Stomach (tissue), 8 donors: ENCODE measurements at regions not wholly inside any gene's neighbourhood (a gene's known extent, or its start where the extent isn't known, plus 50 kb on each side); places are given as distances from the start of the nearest gene placed in this dataset.

Source experiments
- DNase-seq, 2 donors: peaks; one replicate each; pipeline versions ENCODE4 v3.0.0 to v3.0.0-alpha.2; 2013 to 2019
- H3K27ac ChIP-seq, 5 donors: fragments of 200-600 bp in 4 of 5; sonication (generic) in 4 of 5; one replicate each; pipeline ENCODE4 v1.5.1; 2013 to 2019; ENCODE audit warnings: mild to moderate bottlenecking in 1 of 5, moderate library complexity in 1 of 5
- H3K27me3 ChIP-seq, 3 donors: fragments of 200-600 bp; sonication (generic); one replicate each; pipeline ENCODE4 v1.5.1; 2017 to 2019; ENCODE audit warnings: mixed run types in 1 of 3
- H3K36me3 ChIP-seq, 4 donors: fragments of 200-600 bp; sonication (generic); 1 replicate in 3 of 4; 2 replicates in 1 of 4; pipeline ENCODE4 v1.5.1; 2016 to 2019
- H3K4me1 ChIP-seq, 4 donors: fragments of 200-600 bp; sonication (generic); one replicate each; pipeline ENCODE4 v1.5.1; 2016 to 2019
- H3K4me3 ChIP-seq, 4 donors: fragments of 200-600 bp; sonication (generic) in 3 of 4; one replicate each; pipeline ENCODE4 v1.5.1; 2016 to 2019; ENCODE audit warnings: mild to moderate bottlenecking in 1 of 4
- H3K9me3 ChIP-seq, 4 donors: fragments of 200-600 bp; sonication (generic); one replicate each; pipeline ENCODE4 v1.5.1; 2016 to 2019
- EP300 ChIP-seq: sonication (generic); formaldehyde crosslinking; IDR thresholded peaks from one replicate; pipeline ENCODE4 v1.6.1; 2017; ENCODE audit warnings: antibody characterized with exemption
- POLR2A ChIP-seq, 4 donors: fragments of 450-650 bp; IDR thresholded peaks; one replicate each; pipeline ENCODE4 v1.6.1; 2016; ENCODE audit warnings: antibody characterized with exemption in 4 of 4, control low read depth in 2 of 4, mild to moderate bottlenecking in 1 of 4, moderate library complexity in 1 of 4
- POLR2AphosphoS5 ChIP-seq, 3 donors: sonication (generic); formaldehyde crosslinking; IDR thresholded peaks; one replicate each; pipeline ENCODE4 v1.6.1; 2016; ENCODE audit warnings: antibody characterized with exemption in 3 of 3
- WGBS, 5 donors: extraction: QIAGEN DNeasy Blood & Tissue Kit in 3 of 5; methylation state at CpG; one replicate each; pipeline versions ENCODE4 v1.1.5 to v1.1.7; 2013 to 2018; 5-methylcytosine and 5-hydroxymethylcytosine counted together
- intact Hi-C: fragments of 100-400 bp; cut with DNase I; formaldehyde crosslinking; loops from one replicate; pipeline ENCODE4 v1.15.1; 2023; ENCODE audit warnings: low total_unique reads
- TF ChIP-seq, protein P1 (sequence below), 7 experiments: fragments of 450-650 bp in 4 of 7; fragments of 200-600 bp in 3 of 7; sonication (generic) in 3 of 7; IDR thresholded peaks; one replicate each; pipeline ENCODE4 v1.5.1; 2016 to 2019; ENCODE audit warnings: antibody characterized with exemption in 7 of 7, control low read depth in 2 of 7, mild to moderate bottlenecking in 1 of 7
- donor health status: healthy with polysubstance abuse.
- donor health status: Bipolar disorder and iron deficiency.
- donor health status: healthy.

- Histone ChIP-seq H3K9me3 (no peaks in the 10 kb centered on the region), H3K4me1 (no peaks in the 10 kb centered on the region), H3K27ac (no peak overlapping the region), H3K4me3 (no peak overlapping the region), H3K36me3 (no peaks in the 10 kb centered on the region), H3K27me3 (no peaks in the 10 kb centered on the region)
- no peak for TF ChIP-seq POLR2A (IDR thresholded peaks at IDR 0.05)
- no peak for TF ChIP-seq POLR2AphosphoS5 (IDR thresholded peaks at IDR 0.05)
- TF ChIP-seq, protein P1, sequence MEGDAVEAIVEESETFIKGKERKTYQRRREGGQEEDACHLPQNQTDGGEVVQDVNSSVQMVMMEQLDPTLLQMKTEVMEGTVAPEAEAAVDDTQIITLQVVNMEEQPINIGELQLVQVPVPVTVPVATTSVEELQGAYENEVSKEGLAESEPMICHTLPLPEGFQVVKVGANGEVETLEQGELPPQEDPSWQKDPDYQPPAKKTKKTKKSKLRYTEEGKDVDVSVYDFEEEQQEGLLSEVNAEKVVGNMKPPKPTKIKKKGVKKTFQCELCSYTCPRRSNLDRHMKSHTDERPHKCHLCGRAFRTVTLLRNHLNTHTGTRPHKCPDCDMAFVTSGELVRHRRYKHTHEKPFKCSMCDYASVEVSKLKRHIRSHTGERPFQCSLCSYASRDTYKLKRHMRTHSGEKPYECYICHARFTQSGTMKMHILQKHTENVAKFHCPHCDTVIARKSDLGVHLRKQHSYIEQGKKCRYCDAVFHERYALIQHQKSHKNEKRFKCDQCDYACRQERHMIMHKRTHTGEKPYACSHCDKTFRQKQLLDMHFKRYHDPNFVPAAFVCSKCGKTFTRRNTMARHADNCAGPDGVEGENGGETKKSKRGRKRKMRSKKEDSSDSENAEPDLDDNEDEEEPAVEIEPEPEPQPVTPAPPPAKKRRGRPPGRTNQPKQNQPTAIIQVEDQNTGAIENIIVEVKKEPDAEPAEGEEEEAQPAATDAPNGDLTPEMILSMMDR (IDR thresholded peaks at IDR 0.05) = no peak
- no peak for TF ChIP-seq EP300
- intact Hi-C loops = no loop called here
- WGBS, 5 donors = 76 to 85% (median 82%) methylated on average over 8 of the region's 8 CpGs
- DNase-seq = no peak
These were observed 791.2 kb upstream of the FAT3 start for GRCh38 chr11:91433284-91434010.

DNA sequence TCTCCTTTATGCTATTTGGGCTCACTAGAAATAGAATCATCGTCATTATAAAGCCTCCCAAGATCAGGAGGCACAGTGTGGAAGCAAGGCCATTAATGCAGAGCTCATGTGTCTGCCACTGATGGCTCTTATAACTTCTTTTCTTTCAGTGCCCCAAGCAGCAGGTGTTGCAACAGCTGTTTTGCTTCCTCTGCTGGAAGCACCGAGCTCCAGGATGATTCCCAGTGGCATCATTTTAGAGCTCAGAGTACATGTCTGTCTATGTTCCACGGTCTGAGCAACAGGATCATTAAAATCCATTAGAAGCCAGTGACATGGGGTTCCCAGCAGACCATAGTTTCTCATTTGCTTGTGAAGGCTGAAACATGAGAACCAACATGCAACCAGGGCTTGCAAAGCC is 803.0 kb upstream of the FAT3 start:
- intact Hi-C loops = no loop called here
- Histone ChIP-seq H3K9me3 (no peaks in the 10 kb centered on the region), H3K36me3 (no peaks in the 10 kb centered on the region), H3K4me1 (no peaks in the 10 kb centered on the region), H3K4me3 (no peak overlapping the region), H3K27ac (no peak overlapping the region), H3K27me3 (no peaks in the 10 kb centered on the region)
- no peak for DNase-seq
- WGBS, 5 donors = 53 to 72% (median 68%) methylated on average over 3 of the region's 3 CpGs
- TF ChIP-seq EP300 (no peak), POLR2AphosphoS5 (IDR thresholded peaks at IDR 0.05) (no peak), POLR2A (IDR thresholded peaks at IDR 0.05) (no peak)
- TF ChIP-seq, protein P1 (IDR thresholded peaks at IDR 0.05) = no peak

GRCh38 chr11:91407842-91408241 is 816.8 kb upstream of the FAT3 start:
- no peaks in the 10 kb centered on the region for H3K4me1 ChIP-seq
- no peak overlapping the region for H3K27ac ChIP-seq
- no peak overlapping the region for H3K4me3 ChIP-seq
- H3K9me3 ChIP-seq = no peaks in the 10 kb centered on the region
- intact Hi-C loops = no loop called here
- H3K36me3 ChIP-seq = no peaks in the 10 kb centered on the region
- no peak for DNase-seq
- no peak for TF ChIP-seq POLR2A (IDR thresholded peaks at IDR 0.05)
- TF ChIP-seq EP300 = no peak
- TF ChIP-seq, protein P1 (IDR thresholded peaks at IDR 0.05) = no peak
- TF ChIP-seq POLR2AphosphoS5 (IDR thresholded peaks at IDR 0.05) = no peak
- H3K27me3 ChIP-seq = no peaks in the 10 kb centered on the region

- Histone ChIP-seq H3K27me3 (no peaks in the 10 kb centered on the region), H3K4me1 (no peaks in the 10 kb centered on the region), H3K4me3 (no peak overlapping the region), H3K36me3 (no peaks in the 10 kb centered on the region), H3K27ac (no peak overlapping the region), H3K9me3 (peaks cover 0 to 7% (median 5%) of the 10 kb centered on the region in 4 donors)
- 90 to 100% (median 95%) methylated on average over 2 of the region's 2 CpGs for WGBS, 5 donors
- TF ChIP-seq EP300 (no peak), POLR2AphosphoS5 (IDR thresholded peaks at IDR 0.05) (no peak), POLR2A (IDR thresholded peaks at IDR 0.05) (no peak)
- TF ChIP-seq, protein P1 (IDR thresholded peaks at IDR 0.05) = no peak
- no peak for DNase-seq
- intact Hi-C loops = no loop called here
These were observed 818.6 kb upstream of the FAT3 start for GRCh38 chr11:91406009-91406408.
